NCI-H526 (cell line): ENCODE measurements at regions not wholly inside any gene's neighbourhood (a gene's known extent, or its start where the extent isn't known, plus 50 kb on each side); places are given as distances from the start of the nearest gene placed in this dataset.
"Not testable (repeated sequence)": the region's sequence is repeated elsewhere in the genome, so short reads cannot be mapped to it uniquely, and the experiment has no call there.

Experiments
- DNase-seq, 2 experiments: peaks; one replicate each; lab custom pipeline; 2025; lab: John Stamatoyannopoulos, UW

- DNase-seq: not testable (repeated sequence)
Measured at GRCh38 chr17:26936645-26937044, 357.3 kb upstream of the WSB1 start.

DNA sequence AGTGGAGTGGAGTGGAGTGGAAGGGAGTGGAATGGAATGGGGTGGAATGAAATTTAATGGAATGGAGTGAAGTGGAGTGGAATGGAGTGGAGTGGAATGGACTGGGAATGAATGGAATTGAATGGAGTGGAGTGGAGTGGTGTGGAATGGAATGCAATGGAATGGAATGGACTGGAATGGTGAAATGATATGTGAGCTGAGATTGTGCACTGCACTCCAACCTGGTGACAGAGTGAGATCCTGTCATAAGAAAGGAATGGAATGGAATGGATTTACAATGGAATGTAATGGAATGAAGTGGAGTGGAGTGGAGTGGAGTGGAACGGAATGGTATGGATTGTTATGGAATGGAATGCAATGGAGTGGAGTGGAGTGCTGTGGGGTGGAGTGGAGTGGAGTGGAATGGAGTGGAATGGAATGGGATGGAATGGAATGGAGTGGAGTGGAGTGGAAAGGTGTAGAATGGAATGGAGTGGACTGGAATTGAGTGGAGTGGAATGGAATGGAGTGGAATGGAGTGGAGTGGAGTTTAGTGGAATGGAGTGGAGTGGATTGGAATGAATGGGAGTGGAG, 356.1 kb upstream of the WSB1 start:
- not testable (repeated sequence) for DNase-seq

DNA sequence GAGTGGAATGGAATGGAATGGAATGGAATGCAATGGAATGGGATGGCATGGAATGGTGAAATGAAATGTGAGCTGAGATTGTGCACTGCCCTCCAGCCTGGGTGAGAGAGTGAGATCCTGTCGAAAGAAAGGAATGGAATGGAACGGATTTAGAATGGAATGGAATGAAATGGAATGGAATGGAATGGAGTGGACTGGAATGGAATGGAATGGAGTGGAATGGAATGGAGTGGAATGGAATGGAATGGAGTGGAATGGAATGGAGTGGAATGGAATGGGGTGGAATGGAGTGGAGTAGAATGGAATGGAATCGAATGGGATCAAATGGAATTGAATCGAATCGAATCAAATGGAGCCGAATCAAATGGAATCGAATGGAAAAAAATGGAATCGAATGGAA, 354.2 kb upstream of the WSB1 start:
- DNase-seq: not testable (repeated sequence)

DNA sequence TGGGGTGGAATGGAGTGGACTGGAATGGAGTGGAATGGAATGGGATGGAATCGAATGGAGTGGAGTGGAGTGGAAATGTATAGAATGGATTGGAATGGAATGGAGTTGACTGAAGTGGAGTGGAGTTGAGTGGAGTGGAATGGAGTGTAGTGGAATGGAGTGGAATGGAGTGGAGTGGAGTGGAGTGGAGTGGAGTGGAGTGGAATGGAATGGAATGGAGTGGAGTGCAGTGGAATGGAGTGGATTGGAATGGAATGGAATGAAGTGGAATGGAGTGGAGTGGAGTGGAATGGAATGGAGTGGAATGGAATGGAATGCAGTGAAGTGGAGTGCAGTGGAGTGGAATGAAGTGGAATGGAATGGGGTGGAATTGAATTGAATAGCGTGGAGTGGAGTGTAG, 353.3 kb upstream of the WSB1 start:
- DNase-seq: not testable (repeated sequence)

DNA sequence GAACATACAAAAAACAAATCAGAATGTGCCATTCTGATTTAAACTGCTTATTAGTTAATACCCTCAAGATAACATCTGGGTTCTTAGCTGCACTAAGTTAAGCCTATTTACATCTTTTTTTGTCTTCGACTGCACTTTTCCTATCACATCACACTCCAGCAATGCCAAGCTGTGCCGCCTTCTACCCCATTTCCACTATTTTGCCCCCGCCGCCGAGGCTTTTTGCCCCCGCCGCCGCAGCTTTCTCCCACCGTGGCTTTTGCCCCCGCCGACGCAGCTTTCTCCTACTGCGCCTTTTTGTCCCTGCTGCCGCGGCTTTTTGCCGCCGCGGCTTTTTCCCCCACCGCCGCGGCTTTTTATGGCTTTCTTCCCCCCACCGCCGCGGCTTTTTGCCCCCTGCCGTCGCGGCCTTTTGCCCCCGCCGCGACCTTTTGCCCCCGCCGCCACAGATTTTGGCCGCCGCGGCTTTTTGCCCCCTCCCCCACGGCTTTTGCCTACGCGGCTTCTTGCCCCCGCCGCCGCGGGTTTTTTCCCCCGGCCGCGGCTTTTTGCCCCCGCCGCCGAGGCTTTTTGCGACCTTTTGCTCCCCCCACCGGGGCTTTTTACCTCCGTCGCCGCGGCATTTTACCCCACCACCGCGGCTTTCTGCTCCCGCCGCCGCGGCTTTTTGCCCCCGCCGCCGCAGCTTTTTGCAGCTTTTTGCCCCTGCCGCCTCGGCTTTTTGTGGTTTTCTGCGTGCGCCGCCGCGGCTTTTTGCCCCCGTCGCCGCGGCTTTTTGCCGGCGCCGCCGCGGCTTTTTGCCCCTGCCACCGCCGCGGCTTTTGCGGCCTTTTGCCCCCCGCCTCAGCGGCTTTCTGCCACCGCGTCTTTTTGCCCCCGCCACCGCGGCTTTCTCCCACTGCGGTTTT, 331.4 kb upstream of the WSB1 start:
- DNase-seq: no peak

- DNase-seq: no peak
Measured at GRCh38 chr17:26963163-26963503, 330.8 kb upstream of the WSB1 start.

- not testable (repeated sequence) for DNase-seq
Measured at GRCh38 chr17:26965898-26966624, 327.9 kb upstream of the WSB1 start.

- not testable (repeated sequence) for DNase-seq
Measured at GRCh38 chr17:26966625-26967179, 327.2 kb upstream of the WSB1 start.

DNA sequence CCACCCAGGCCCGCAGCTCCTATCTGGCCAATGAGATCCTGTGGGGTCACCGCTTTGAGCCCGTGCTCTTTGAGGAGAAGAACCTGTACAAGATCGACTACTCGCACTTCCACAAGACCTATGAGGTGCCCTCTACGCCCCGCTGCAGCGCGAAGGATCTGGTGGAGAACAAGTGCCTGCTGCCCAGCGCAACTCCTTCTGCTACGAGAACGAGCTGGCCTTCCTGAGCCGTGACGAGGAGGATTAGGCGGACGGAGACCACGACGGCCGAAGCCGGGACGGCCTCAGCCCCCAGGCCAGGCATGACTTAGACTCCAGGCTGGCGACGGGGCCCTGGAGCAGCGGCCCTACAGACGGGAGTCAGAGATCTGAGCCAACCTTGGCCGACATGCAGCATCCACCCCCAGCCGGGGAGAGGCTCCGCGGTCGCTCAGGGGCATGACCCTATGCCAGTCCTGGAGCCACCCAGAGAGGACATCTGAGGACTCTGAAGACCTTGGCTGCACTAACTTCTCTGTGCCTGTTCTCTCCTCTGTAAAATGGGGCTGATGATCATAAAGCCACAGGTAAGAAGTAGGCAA, 312.0 kb upstream of the WSB1 start:
- not testable (repeated sequence) for DNase-seq

GRCh38 chr17:26982563-26982962, 311.4 kb upstream of the WSB1 start:
- not testable (repeated sequence) for DNase-seq

DNA sequence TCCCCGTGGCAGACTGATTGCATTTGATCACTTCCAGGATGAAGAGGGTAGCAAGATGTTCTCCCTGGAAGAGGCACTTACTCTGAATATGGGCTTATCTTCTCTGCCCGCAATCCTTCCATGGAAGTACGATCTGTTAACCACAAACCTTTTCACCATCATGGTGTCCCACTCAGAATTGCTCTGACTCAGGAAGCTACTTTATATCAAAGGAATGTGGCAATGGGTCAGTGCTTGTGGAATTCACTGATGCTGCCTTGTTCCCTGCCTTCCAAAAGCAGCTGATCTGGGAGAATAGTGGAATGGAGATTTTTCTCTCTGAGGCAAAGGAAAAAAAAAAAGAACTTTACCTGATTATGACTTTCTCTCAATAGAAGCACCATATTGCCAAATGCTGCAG, 306.1 kb upstream of the WSB1 start:
- DNase-seq: not testable (repeated sequence)

- not testable (repeated sequence) for DNase-seq
Measured at GRCh38 chr17:26994648-26995047, 299.3 kb upstream of the WSB1 start.

- DNase-seq: not testable (repeated sequence)
Measured at GRCh38 chr17:26996146-26996916, 297.6 kb upstream of the WSB1 start.

GRCh38 chr17:27007734-27008531, 286.0 kb upstream of the WSB1 start:
- peak in 1 of 2 experiments; percentile 2 for DNase-seq

DNA sequence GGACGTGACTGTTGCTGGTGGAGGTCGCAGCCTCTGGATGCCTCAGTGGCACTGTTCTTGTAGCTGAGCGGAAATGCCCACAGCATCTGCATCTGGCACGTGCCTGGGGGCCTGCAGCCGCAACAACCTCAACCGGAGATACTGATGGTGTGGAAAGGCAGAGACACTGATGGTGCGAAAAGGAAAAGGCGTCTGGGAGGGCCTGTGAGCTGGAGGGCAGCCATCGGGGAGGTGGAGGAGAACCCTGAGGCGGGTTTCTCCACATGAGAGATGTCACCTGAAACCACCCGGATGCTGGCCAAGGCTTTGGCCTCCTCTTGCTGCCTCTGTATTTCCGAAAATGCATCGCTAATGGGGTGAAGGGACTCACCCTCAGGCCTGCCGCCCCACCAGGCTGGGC, 284.8 kb upstream of the WSB1 start:
- DNase-seq: no peak

GRCh38 chr17:27010138-27010537, 283.8 kb upstream of the WSB1 start:
- not testable (repeated sequence) for DNase-seq

- not testable (repeated sequence) for DNase-seq
Measured at GRCh38 chr17:27030552-27030951, 263.4 kb upstream of the WSB1 start.

DNA sequence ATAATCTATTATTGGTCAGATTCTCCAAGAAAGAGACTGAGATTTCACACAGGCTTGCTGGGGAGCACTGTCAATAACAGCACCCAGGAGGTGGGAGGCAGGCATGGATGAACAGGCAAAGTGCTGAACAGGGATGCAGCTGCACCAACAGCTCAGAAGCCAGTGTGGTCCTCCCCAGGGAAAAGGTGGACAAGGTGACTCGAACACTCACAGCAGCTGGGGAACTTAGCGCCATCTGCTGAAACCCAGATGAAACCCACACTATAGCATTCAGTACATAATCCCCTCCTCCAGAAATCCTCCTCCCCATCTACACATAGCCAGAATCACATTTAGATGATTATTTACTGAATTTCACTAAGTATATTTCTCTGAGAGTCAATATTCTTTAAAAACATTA, 255.2 kb upstream of the WSB1 start:
- DNase-seq: peak; percentile 32 to 74

GRCh38 chr17:27045039-27045438, 248.9 kb upstream of the WSB1 start:
- DNase-seq: peak in 1 of 2 experiments; percentile 42

DNA sequence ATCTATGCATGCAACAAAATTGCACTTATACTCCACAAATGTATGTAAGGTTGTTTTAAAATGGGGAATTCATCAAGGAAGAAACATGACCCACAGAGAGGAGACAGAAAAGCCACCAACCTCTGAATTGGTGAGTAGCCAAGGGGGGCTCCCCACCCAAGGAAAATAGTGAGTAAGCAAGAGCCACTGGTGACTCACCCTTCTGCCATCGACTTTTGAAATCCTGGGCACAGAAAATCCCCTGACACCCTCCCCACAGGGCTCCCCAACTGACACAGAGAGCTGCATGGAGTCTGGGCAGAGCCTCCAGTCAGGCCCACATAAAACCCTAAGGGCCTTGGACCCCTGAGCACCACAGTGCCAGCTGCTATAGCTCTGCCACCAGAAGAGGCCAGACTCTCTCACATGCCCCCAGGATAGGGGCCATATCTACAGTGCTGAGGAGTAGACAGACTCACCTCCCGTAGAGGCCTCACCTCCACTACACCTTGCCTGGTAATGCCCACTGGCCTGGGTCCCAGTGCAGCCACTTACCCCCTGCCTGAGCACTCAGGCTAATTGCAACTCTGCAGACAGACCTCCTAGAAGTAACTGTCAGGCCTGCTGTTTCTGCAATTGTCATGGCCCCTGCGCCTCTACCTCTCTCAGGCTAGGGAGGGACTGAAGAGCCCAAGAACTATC, 244.7 kb upstream of the WSB1 start:
- no peak for DNase-seq
